ENCODE measurements at regions not wholly inside any gene's neighbourhood (a gene's known extent, or its start where the extent isn't known, plus 50 kb on each side); places are given as distances from the start of the nearest gene placed in this dataset.
"Not testable (repeated sequence)": the region's sequence is repeated elsewhere in the genome, so short reads cannot be mapped to it uniquely, and the experiment has no call there.

- Mint-ChIP-seq H3K36me3 (ENCODE audit: low read depth) (no peaks in the 10 kb centered on the region), H3K4me1 (ENCODE audit: low read depth) (no peaks in the 10 kb centered on the region), H3K4me3 (no peak overlapping the region), H3K27ac (no peak overlapping the region), H3K27me3 (ENCODE audit: insufficient read depth) (no peaks in the 10 kb centered on the region), H3K9me3 (no peaks in the 10 kb centered on the region)
- intact Hi-C loops (cut with micrococcal nuclease) = no loop called here
- DNase-seq (ENCODE audit: low spot score) = no peak
Measured at GRCh38 chr9:26650325-26650724, 242.3 kb downstream of the CAAP1 start.

GRCh38 chr9:26643826-26644225 is 248.8 kb downstream of the CAAP1 start:
- Mint-ChIP-seq H3K4me1 (ENCODE audit: low read depth) (no peaks in the 10 kb centered on the region), H3K4me3 (no peak overlapping the region), H3K9me3 (no peaks in the 10 kb centered on the region), H3K36me3 (ENCODE audit: low read depth) (no peaks in the 10 kb centered on the region), H3K27me3 (ENCODE audit: insufficient read depth) (no peaks in the 10 kb centered on the region), H3K27ac (no peak overlapping the region)
- intact Hi-C loops (cut with micrococcal nuclease) = no loop called here
- no peak for DNase-seq (ENCODE audit: low spot score)

GRCh38 chr9:26639761-26640160 is 252.8 kb downstream of the CAAP1 start:
- H3K9me3 Mint-ChIP-seq = no peaks in the 10 kb centered on the region

GRCh38 chr9:26637101-26637500 is 255.5 kb downstream of the CAAP1 start:
- no peaks in the 10 kb centered on the region for H3K36me3 Mint-ChIP-seq (ENCODE audit: low read depth)
- no peaks in the 10 kb centered on the region for H3K27me3 Mint-ChIP-seq (ENCODE audit: insufficient read depth)
- no peaks in the 10 kb centered on the region for H3K9me3 Mint-ChIP-seq
- no peak overlapping the region for H3K4me3 Mint-ChIP-seq
- intact Hi-C loops (cut with micrococcal nuclease) = no loop called here
- DNase-seq (ENCODE audit: low spot score) = no peak
- H3K4me1 Mint-ChIP-seq (ENCODE audit: low read depth) = no peaks in the 10 kb centered on the region
- H3K27ac Mint-ChIP-seq = no peak overlapping the region

More at GRCh38 chr9:26639761-26640160, 252.8 kb downstream of the CAAP1 start:
- intact Hi-C loops (cut with micrococcal nuclease) = no loop called here
- Mint-ChIP-seq H3K27ac (no peak overlapping the region), H3K27me3 (ENCODE audit: insufficient read depth) (no peaks in the 10 kb centered on the region), H3K4me1 (ENCODE audit: low read depth) (no peaks in the 10 kb centered on the region), H3K36me3 (ENCODE audit: low read depth) (no peaks in the 10 kb centered on the region), H3K4me3 (no peak overlapping the region)
- no peak for DNase-seq (ENCODE audit: low spot score)

- H3K4me3 Mint-ChIP-seq; DNase-seq (ENCODE audit: low spot score); H3K36me3 Mint-ChIP-seq (ENCODE audit: low read depth); H3K9me3 Mint-ChIP-seq; H3K27me3 Mint-ChIP-seq (ENCODE audit: insufficient read depth); intact Hi-C loops (cut with micrococcal nuclease); H3K27ac Mint-ChIP-seq; H3K4me1 Mint-ChIP-seq (ENCODE audit: low read depth): not testable (repeated sequence)
Measured at GRCh38 chr9:26613851-26614350, 278.7 kb downstream of the CAAP1 start.

GRCh38 chr9:26612211-26612610 is 280.4 kb downstream of the CAAP1 start:
- intact Hi-C loops (cut with micrococcal nuclease) = no loop called here
- Mint-ChIP-seq H3K4me3 (no peak overlapping the region), H3K9me3 (no peaks in the 10 kb centered on the region), H3K27ac (no peak overlapping the region), H3K4me1 (ENCODE audit: low read depth) (no peaks in the 10 kb centered on the region), H3K36me3 (ENCODE audit: low read depth) (no peaks in the 10 kb centered on the region), H3K27me3 (ENCODE audit: insufficient read depth) (peaks cover 2% of the 10 kb centered on the region)
- no peak for DNase-seq (ENCODE audit: low spot score)

GRCh38 chr9:26606756-26607155 is 285.8 kb downstream of the CAAP1 start:
- DNase-seq (ENCODE audit: low spot score) = no peak
- H3K4me1 Mint-ChIP-seq (ENCODE audit: low read depth) = no peaks in the 10 kb centered on the region
- H3K9me3 Mint-ChIP-seq = no peaks in the 10 kb centered on the region
- no peaks in the 10 kb centered on the region for H3K27me3 Mint-ChIP-seq (ENCODE audit: insufficient read depth)
- H3K4me3 Mint-ChIP-seq = no peak overlapping the region
- H3K27ac Mint-ChIP-seq = no peak overlapping the region
- intact Hi-C loops (cut with micrococcal nuclease) = no loop called here
- H3K36me3 Mint-ChIP-seq (ENCODE audit: low read depth) = no peaks in the 10 kb centered on the region

- H3K9me3 Mint-ChIP-seq = peaks cover 7% of the 10 kb centered on the region
Measured at GRCh38 chr9:26605367-26605766, 287.2 kb downstream of the CAAP1 start.

GRCh38 chr9:26604076-26604662 is 288.4 kb downstream of the CAAP1 start:
- intact Hi-C loops (cut with micrococcal nuclease) = no loop called here
- Mint-ChIP-seq H3K9me3 (peaks cover 7% of the 10 kb centered on the region), H3K27ac (no peak overlapping the region), H3K36me3 (ENCODE audit: low read depth) (no peaks in the 10 kb centered on the region), H3K27me3 (ENCODE audit: insufficient read depth) (no peaks in the 10 kb centered on the region), H3K4me3 (no peak overlapping the region), H3K4me1 (ENCODE audit: low read depth) (no peaks in the 10 kb centered on the region)
- no peak for DNase-seq (ENCODE audit: low spot score)

More at GRCh38 chr9:26605367-26605766, 287.2 kb downstream of the CAAP1 start:
- H3K36me3 Mint-ChIP-seq (ENCODE audit: low read depth) = no peaks in the 10 kb centered on the region
- H3K4me3 Mint-ChIP-seq = no peak overlapping the region
- no peaks in the 10 kb centered on the region for H3K27me3 Mint-ChIP-seq (ENCODE audit: insufficient read depth)
- H3K4me1 Mint-ChIP-seq (ENCODE audit: low read depth) = no peaks in the 10 kb centered on the region
- intact Hi-C loops (cut with micrococcal nuclease) = no loop called here
- no peak overlapping the region for H3K27ac Mint-ChIP-seq
- DNase-seq (ENCODE audit: low spot score) = no peak

- Mint-ChIP-seq H3K4me1 (ENCODE audit: low read depth) (no peaks in the 10 kb centered on the region), H3K27ac (no peak overlapping the region), H3K36me3 (ENCODE audit: low read depth) (no peaks in the 10 kb centered on the region), H3K9me3 (peaks cover 7% of the 10 kb centered on the region), H3K27me3 (ENCODE audit: insufficient read depth) (no peaks in the 10 kb centered on the region), H3K4me3 (no peak overlapping the region)
- intact Hi-C loops (cut with micrococcal nuclease) = no loop called here
- no peak for DNase-seq (ENCODE audit: low spot score)
Measured at GRCh38 chr9:26603617-26604016, 289.0 kb downstream of the CAAP1 start.

GRCh38 chr9:26597542-26598149 is 295.0 kb downstream of the CAAP1 start:
- DNase-seq (ENCODE audit: low spot score) = no peak
- Mint-ChIP-seq H3K4me1 (ENCODE audit: low read depth) (no peaks in the 10 kb centered on the region), H3K36me3 (ENCODE audit: low read depth) (no peaks in the 10 kb centered on the region), H3K27me3 (ENCODE audit: insufficient read depth) (no peaks in the 10 kb centered on the region), H3K4me3 (no peak overlapping the region), H3K9me3 (peaks cover 12% of the 10 kb centered on the region), H3K27ac (no peak overlapping the region)
- intact Hi-C loops (cut with micrococcal nuclease) = no loop called here

GRCh38 chr9:26579056-26579455 is 313.5 kb downstream of the CAAP1 start:
- DNase-seq (ENCODE audit: low spot score) = no peak
- Mint-ChIP-seq H3K36me3 (ENCODE audit: low read depth) (no peaks in the 10 kb centered on the region), H3K27ac (no peak overlapping the region), H3K4me3 (no peak overlapping the region), H3K27me3 (ENCODE audit: insufficient read depth) (no peaks in the 10 kb centered on the region), H3K9me3 (no peaks in the 10 kb centered on the region), H3K4me1 (ENCODE audit: low read depth) (no peaks in the 10 kb centered on the region)
- intact Hi-C loops (cut with micrococcal nuclease) = no loop called here

- Mint-ChIP-seq H3K9me3 (no peaks in the 10 kb centered on the region), H3K4me3 (no peak overlapping the region), H3K4me1 (ENCODE audit: low read depth) (no peaks in the 10 kb centered on the region), H3K27ac (no peak overlapping the region), H3K27me3 (ENCODE audit: insufficient read depth) (no peaks in the 10 kb centered on the region), H3K36me3 (ENCODE audit: low read depth) (no peaks in the 10 kb centered on the region)
- no peak for DNase-seq (ENCODE audit: low spot score)
- intact Hi-C loops (cut with micrococcal nuclease) = no loop called here
Measured at GRCh38 chr9:26574898-26575440, 317.6 kb downstream of the CAAP1 start.

Data from activated T-helper 1 cell treated with anti-CD3 and anti-CD28 coated beads, Interleukin-12 subunit alpha, Interleukin-12 subunit beta, Interleukin-2, Interleukin-4 antibody, amounts not matched to agents 30 ng/mL and 10 ng/mL and 1 ng/mL, durations not matched to agents 14 hours and 24 hours and 36 hours (primary cell).